OCI-LY1 (cell line): ENCODE measurements at regions not wholly inside any gene's neighbourhood (a gene's known extent, or its start where the extent isn't known, plus 50 kb on each side); places are given as distances from the start of the nearest gene placed in this dataset.

ENCODE experiments used
- H2AFZ ChIP-seq: fragments of 200-600 bp; sonication (generic), shearing (Covaris generic); 2 replicates; pipeline ENCODE4 v1.6.0; 2014; ENCODE audit warnings: antibody characterized with exemption, mild to moderate bottlenecking, low read length
- H3F3A ChIP-seq: fragments of 200-600 bp; sonication (generic), shearing (Covaris generic); 2 replicates; pipeline ENCODE4 v1.6.0; 2014; ENCODE audit warnings: mild to moderate bottlenecking, antibody characterized with exemption, low read length, moderate library complexity; ENCODE audit not compliant: insufficient read depth
- H3K27ac ChIP-seq: fragments of 200-600 bp; sonication (generic); 2 replicates; pipeline ENCODE4 v1.5.1; 2014; ENCODE audit warnings: low read length, mixed run types, mild to moderate bottlenecking, low read depth; ENCODE audit not compliant: poor library complexity, severe bottlenecking
- H3K27me3 ChIP-seq: fragments of 200-600 bp; sonication (generic); 2 replicates; pipeline ENCODE4 v1.6.0; 2014; ENCODE audit warnings: antibody characterized with exemption, mild to moderate bottlenecking, low read length, moderate library complexity; ENCODE audit not compliant: insufficient read depth
- H3K36me3 ChIP-seq: fragments of 200-600 bp; sonication (generic); 2 replicates; pipeline ENCODE4 v1.6.1; 2014; ENCODE audit warnings: mild to moderate bottlenecking, antibody characterized with exemption, low read length, moderate library complexity, mixed read lengths; ENCODE audit not compliant: insufficient read depth
- H3K4me1 ChIP-seq: fragments of 200-600 bp; sonication (generic); 2 replicates; pipeline ENCODE4 v1.5.1; 2014; ENCODE audit warnings: mild to moderate bottlenecking, low read length, moderate library complexity; ENCODE audit not compliant: insufficient read depth, severe bottlenecking
- H3K4me2 ChIP-seq: fragments of 200-600 bp; sonication (generic), shearing (Covaris generic); 2 replicates; pipeline ENCODE4 v1.6.1; 2014; ENCODE audit warnings: low read length
- H3K4me3 ChIP-seq: fragments of 200-600 bp; sonication (generic); 2 replicates; pipeline ENCODE4 v1.5.1; 2014; ENCODE audit warnings: low read length, low read depth, mild to moderate bottlenecking, mixed read lengths; ENCODE audit not compliant: poor library complexity, severe bottlenecking
- H3K79me2 ChIP-seq: fragments of 200-600 bp; shearing (Covaris generic); 2 replicates; pipeline ENCODE4 v1.6.1; 2016; ENCODE audit warnings: mixed run types, low read length, mixed read lengths; ENCODE audit not compliant: insufficient read depth
- H3K9ac ChIP-seq: fragments of 200-600 bp; sonication (generic), shearing (Covaris generic); 2 replicates; pipeline ENCODE4 v1.6.1; 2014; ENCODE audit warnings: mild to moderate bottlenecking, low read length, mixed read lengths
- H3K9me2 ChIP-seq: fragments of 200-600 bp; sonication (generic), shearing (Covaris generic); 2 replicates; pipeline ENCODE4 v1.6.1; 2014; ENCODE audit warnings: low read depth, mild to moderate bottlenecking, low read length, mixed read lengths
- H3K9me3 ChIP-seq: fragments of 200-600 bp; shearing (Covaris generic); 2 replicates; pipeline ENCODE4 v1.6.1; 2014; ENCODE audit warnings: low read length, mixed read lengths
- H4K20me1 ChIP-seq: fragments of 200-600 bp; sonication (generic), shearing (Covaris generic); 2 replicates; pipeline ENCODE4 v1.6.0; 2016; ENCODE audit warnings: mild to moderate bottlenecking, low read length; ENCODE audit not compliant: insufficient read depth
- EZH2 ChIP-seq: fragments of 200-600 bp; sonication (generic), shearing (Covaris generic); IDR thresholded peaks from 2 replicates; pipeline ENCODE4 v1.8.0; 2017; ENCODE audit warnings: borderline replicate concordance, mixed run types, mild to moderate bottlenecking, antibody characterized with exemption, low read length, moderate library complexity, mixed read lengths
- TF ChIP-seq, protein P1 (sequence below): fragments of 200-600 bp; sonication (generic), shearing (Covaris generic); IDR thresholded peaks from 2 replicates; pipeline ENCODE4 v1.5.1; 2017; ENCODE audit warnings: mild to moderate bottlenecking, antibody characterized with exemption, low read length, moderate library complexity, mixed read lengths

DNA sequence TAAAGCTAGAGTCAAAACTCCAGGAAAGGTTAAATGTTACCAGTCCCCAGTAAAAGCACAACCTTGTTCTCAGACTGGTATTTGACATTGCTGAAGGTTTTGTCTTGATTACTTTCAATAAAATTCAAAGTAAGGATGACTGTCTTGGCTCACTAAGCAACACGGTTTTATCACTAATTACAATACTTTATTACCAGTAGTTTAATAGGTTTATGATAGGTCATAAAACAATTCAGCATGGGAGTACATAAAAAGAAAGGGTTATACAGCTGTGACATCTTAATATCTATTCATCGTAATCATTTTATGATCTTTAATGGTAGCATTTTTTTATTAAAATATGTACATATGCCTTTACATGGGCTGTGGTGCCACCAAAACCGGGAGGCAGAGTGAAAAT lies 370.7 kb upstream of the IRX2 start:
- Histone ChIP-seq H3K9me3 (no peaks in the 10 kb centered on the region), H3K9ac (no peak overlapping the region), H3K79me2 (no peaks in the 10 kb centered on the region), H3K27me3 (no peaks in the 10 kb centered on the region), H2AFZ (no peak overlapping the region), H3F3A (no peaks in the 10 kb centered on the region), H3K36me3 (no peaks in the 10 kb centered on the region), H3K4me3 (no peak overlapping the region), H4K20me1 (no peaks in the 10 kb centered on the region), H3K27ac (no peak overlapping the region), H3K4me1 (no peaks in the 10 kb centered on the region), H3K4me2 (no peak overlapping the region), H3K9me2 (no peaks in the 10 kb centered on the region)
- TF ChIP-seq, protein P1, sequence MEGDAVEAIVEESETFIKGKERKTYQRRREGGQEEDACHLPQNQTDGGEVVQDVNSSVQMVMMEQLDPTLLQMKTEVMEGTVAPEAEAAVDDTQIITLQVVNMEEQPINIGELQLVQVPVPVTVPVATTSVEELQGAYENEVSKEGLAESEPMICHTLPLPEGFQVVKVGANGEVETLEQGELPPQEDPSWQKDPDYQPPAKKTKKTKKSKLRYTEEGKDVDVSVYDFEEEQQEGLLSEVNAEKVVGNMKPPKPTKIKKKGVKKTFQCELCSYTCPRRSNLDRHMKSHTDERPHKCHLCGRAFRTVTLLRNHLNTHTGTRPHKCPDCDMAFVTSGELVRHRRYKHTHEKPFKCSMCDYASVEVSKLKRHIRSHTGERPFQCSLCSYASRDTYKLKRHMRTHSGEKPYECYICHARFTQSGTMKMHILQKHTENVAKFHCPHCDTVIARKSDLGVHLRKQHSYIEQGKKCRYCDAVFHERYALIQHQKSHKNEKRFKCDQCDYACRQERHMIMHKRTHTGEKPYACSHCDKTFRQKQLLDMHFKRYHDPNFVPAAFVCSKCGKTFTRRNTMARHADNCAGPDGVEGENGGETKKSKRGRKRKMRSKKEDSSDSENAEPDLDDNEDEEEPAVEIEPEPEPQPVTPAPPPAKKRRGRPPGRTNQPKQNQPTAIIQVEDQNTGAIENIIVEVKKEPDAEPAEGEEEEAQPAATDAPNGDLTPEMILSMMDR, result no peak
- no peak for TF ChIP-seq EZH2

GRCh38 chr5:3121813-3122212 lies 370.3 kb upstream of the IRX2 start:
- Histone ChIP-seq H3K79me2 (no peaks in the 10 kb centered on the region), H3K27me3 (no peaks in the 10 kb centered on the region), H4K20me1 (no peaks in the 10 kb centered on the region), H3K9me2 (no peaks in the 10 kb centered on the region), H3K4me3 (no peak overlapping the region), H3K9me3 (no peaks in the 10 kb centered on the region), H3K4me1 (no peaks in the 10 kb centered on the region), H3K36me3 (no peaks in the 10 kb centered on the region), H3K4me2 (no peak overlapping the region), H3K9ac (no peak overlapping the region), H2AFZ (no peak overlapping the region), H3K27ac (no peak overlapping the region), H3F3A (no peaks in the 10 kb centered on the region)
- TF ChIP-seq, protein P1, result no peak
- no peak for TF ChIP-seq EZH2

GRCh38 chr5:3120028-3120427 lies 368.6 kb upstream of the IRX2 start:
- no peak overlapping the region for H3K9ac ChIP-seq

More at GRCh38 chr5:3120028-3120427, 368.6 kb upstream of the IRX2 start:
- H3K4me2 ChIP-seq, result no peak overlapping the region
- H3K27ac ChIP-seq, result no peak overlapping the region
- TF ChIP-seq, protein P1, result no peak
- TF ChIP-seq EZH2, result no peak
- H3K79me2 ChIP-seq, result no peaks in the 10 kb centered on the region
- no peaks in the 10 kb centered on the region for H3F3A ChIP-seq
- H3K9me2 ChIP-seq, result no peaks in the 10 kb centered on the region
- H3K4me3 ChIP-seq, result no peak overlapping the region
- H3K27me3 ChIP-seq, result no peaks in the 10 kb centered on the region
- no peak overlapping the region for H2AFZ ChIP-seq
- no peaks in the 10 kb centered on the region for H3K9me3 ChIP-seq
- no peaks in the 10 kb centered on the region for H3K4me1 ChIP-seq
- no peaks in the 10 kb centered on the region for H4K20me1 ChIP-seq
- no peaks in the 10 kb centered on the region for H3K36me3 ChIP-seq
